ENCODE measurements at regions not wholly inside any gene's neighbourhood (a gene's known extent, or its start where the extent isn't known, plus 50 kb on each side); places are given as distances from the start of the nearest gene placed in this dataset.

- no peak for DNase-seq (ENCODE audit: low spot score)
- no peaks in the 10 kb centered on the region for H3K27me3 Mint-ChIP-seq (ENCODE audit: low read depth)
- peaks cover 21% of the 10 kb centered on the region for H3K4me1 Mint-ChIP-seq (ENCODE audit: low read depth)
- peaks cover 16% of the 10 kb centered on the region for H3K9me3 Mint-ChIP-seq (ENCODE audit: low read depth)
- H3K4me3 Mint-ChIP-seq (ENCODE audit: unreplicated experiment), result no peak overlapping the region
- H3K27ac Mint-ChIP-seq (ENCODE audit: unreplicated experiment), result peak overlapping the region; percentile 52
- no peaks in the 10 kb centered on the region for H3K36me3 Mint-ChIP-seq (ENCODE audit: low read depth)
- no peak for TF ChIP-seq CTCF (IDR thresholded peaks at IDR 0.05)
These were observed 97.2 kb upstream of the IPO5 start for GRCh38 chr13:97856304-97856675.

GRCh38 chr13:97858161-97858560, 95.3 kb upstream of the IPO5 start:
- DNase-seq (ENCODE audit: low spot score), result no peak
- TF ChIP-seq CTCF (IDR thresholded peaks at IDR 0.05), result no peak
- H3K4me1 Mint-ChIP-seq (ENCODE audit: low read depth), result peaks cover 20% of the 10 kb centered on the region
- no peak overlapping the region for H3K4me3 Mint-ChIP-seq (ENCODE audit: unreplicated experiment)
- no peaks in the 10 kb centered on the region for H3K27me3 Mint-ChIP-seq (ENCODE audit: low read depth)
- H3K27ac Mint-ChIP-seq (ENCODE audit: unreplicated experiment), result no peak overlapping the region
- no peaks in the 10 kb centered on the region for H3K36me3 Mint-ChIP-seq (ENCODE audit: low read depth)
- peaks cover 6% of the 10 kb centered on the region for H3K9me3 Mint-ChIP-seq (ENCODE audit: low read depth)

- Mint-ChIP-seq H3K4me1 (ENCODE audit: low read depth) (no peaks in the 10 kb centered on the region), H3K27ac (ENCODE audit: unreplicated experiment) (no peak overlapping the region), H3K9me3 (ENCODE audit: low read depth) (peaks cover 19% of the 10 kb centered on the region), H3K27me3 (ENCODE audit: low read depth) (no peaks in the 10 kb centered on the region), H3K36me3 (ENCODE audit: low read depth) (peaks cover 2% of the 10 kb centered on the region), H3K4me3 (ENCODE audit: unreplicated experiment) (no peak overlapping the region)
- no peak for TF ChIP-seq CTCF (IDR thresholded peaks at IDR 0.05)
- DNase-seq (ENCODE audit: low spot score), result no peak
These were observed 87.1 kb upstream of the IPO5 start for GRCh38 chr13:97866346-97866745.

- Mint-ChIP-seq H3K36me3 (ENCODE audit: low read depth) (peaks cover 2% of the 10 kb centered on the region), H3K27ac (ENCODE audit: unreplicated experiment) (no peak overlapping the region), H3K27me3 (ENCODE audit: low read depth) (no peaks in the 10 kb centered on the region), H3K4me3 (ENCODE audit: unreplicated experiment) (no peak overlapping the region), H3K4me1 (ENCODE audit: low read depth) (no peaks in the 10 kb centered on the region), H3K9me3 (ENCODE audit: low read depth) (peaks cover 19% of the 10 kb centered on the region)
- TF ChIP-seq CTCF (IDR thresholded peaks at IDR 0.05), result no peak
- no peak for DNase-seq (ENCODE audit: low spot score)
These were observed 86.7 kb upstream of the IPO5 start for GRCh38 chr13:97866751-97867150.

GRCh38 chr13:97873398-97873797, 80.1 kb upstream of the IPO5 start:
- no peaks in the 10 kb centered on the region for H3K27me3 Mint-ChIP-seq (ENCODE audit: low read depth)
- no peak for DNase-seq (ENCODE audit: low spot score)
- no peak overlapping the region for H3K27ac Mint-ChIP-seq (ENCODE audit: unreplicated experiment)
- no peaks in the 10 kb centered on the region for H3K36me3 Mint-ChIP-seq (ENCODE audit: low read depth)
- no peaks in the 10 kb centered on the region for H3K9me3 Mint-ChIP-seq (ENCODE audit: low read depth)
- no peak overlapping the region for H3K4me3 Mint-ChIP-seq (ENCODE audit: unreplicated experiment)
- TF ChIP-seq CTCF (IDR thresholded peaks at IDR 0.05), result no peak
- H3K4me1 Mint-ChIP-seq (ENCODE audit: low read depth), result peaks cover 3% of the 10 kb centered on the region

Measured in chondrocyte (in vitro differentiated cells).